WTC11 (cell line): ENCODE measurements at regions not wholly inside any gene's neighbourhood (a gene's known extent, or its start where the extent isn't known, plus 50 kb on each side); places are given as distances from the start of the nearest gene placed in this dataset.

ENCODE experiments used
- CBFB ChIP-seq: sonication (generic); formaldehyde crosslinking; IDR thresholded peaks from 2 replicates; pipeline ENCODE4 v1.8.1; 2022; ENCODE audit warnings: mild to moderate bottlenecking, low read depth, missing genetic modification reagents
- CTCF ChIP-seq: fragments of 200-600 bp; IDR thresholded peaks from 2 replicates; pipeline ENCODE4 v1.8.0; 2022; ENCODE audit warnings: antibody characterized with exemption
- FOXK1 ChIP-seq: sonication (generic); formaldehyde crosslinking; IDR thresholded peaks from 2 replicates; pipeline ENCODE4 v1.8.0; 2022; ENCODE audit warnings: mild to moderate bottlenecking, moderate library complexity, missing genetic modification reagents
- GABPB1 ChIP-seq: sonication (generic); formaldehyde crosslinking; IDR thresholded peaks from 2 replicates; pipeline ENCODE4 v1.8.1; 2023; ENCODE audit warnings: mild to moderate bottlenecking, missing genetic modification reagents
- NFE2L1 ChIP-seq: sonication (generic); formaldehyde crosslinking; IDR thresholded peaks from 2 replicates; pipeline ENCODE4 v1.8.1; 2023; ENCODE audit warnings: missing genetic modification reagents
- PRDM15 ChIP-seq: sonication (generic); formaldehyde crosslinking; IDR thresholded peaks from 2 replicates; pipeline ENCODE4 v1.8.0; 2022; ENCODE audit warnings: missing genetic modification reagents
- ZNF263 ChIP-seq: sonication (generic); formaldehyde crosslinking; IDR thresholded peaks from 2 replicates; pipeline ENCODE4 v1.8.1; 2022; ENCODE audit warnings: low read depth, mild to moderate bottlenecking, moderate library complexity, missing genetic modification reagents
- TF ChIP-seq, protein P1 (sequence below): fragments of 250-450 bp; sonication (Bioruptor Pico); IDR thresholded peaks from 2 replicates; pipeline ENCODE4 v1.8.0; 2021; ENCODE audit warnings: mild to moderate bottlenecking
- TF ChIP-seq, protein P2 (sequence below): sonication (generic); formaldehyde crosslinking; IDR thresholded peaks from 2 replicates; pipeline ENCODE4 v1.8.1; 2023; ENCODE audit warnings: mild to moderate bottlenecking, missing genetic modification reagents

DNA sequence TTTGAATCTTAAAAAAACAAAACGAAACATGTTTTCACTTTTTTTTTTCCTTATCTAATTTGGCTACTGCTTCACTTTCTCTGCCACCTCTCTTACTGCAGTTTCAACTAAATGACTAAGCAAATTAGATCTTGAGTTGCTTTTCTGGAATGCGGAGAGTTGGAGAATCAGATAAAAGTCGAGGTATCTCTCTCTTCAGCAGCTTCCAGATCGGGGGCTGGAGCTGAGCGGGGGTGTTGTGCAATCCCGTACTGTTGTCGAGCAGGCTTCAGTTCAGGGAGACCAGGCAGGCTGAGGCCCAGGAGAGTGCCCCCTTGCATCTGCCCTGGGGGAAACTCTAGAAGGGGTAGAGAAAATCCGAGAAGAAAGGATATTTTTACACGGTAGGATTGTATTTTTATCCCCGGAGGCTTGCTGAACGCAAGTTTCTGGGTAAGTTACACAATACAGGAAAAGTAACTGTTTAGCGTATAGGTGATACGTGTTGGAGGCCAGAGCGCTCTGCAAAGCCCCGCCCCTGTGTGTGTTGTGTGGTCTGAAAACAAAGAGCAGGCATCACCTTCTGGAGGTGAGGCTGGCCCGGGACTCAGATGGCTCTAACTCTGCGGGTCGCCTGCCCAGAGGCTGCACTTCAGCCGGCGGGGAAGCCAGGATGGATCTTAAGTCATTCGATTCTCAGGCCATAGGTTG lies 116.6 kb downstream of the KLF6 start:
- TF ChIP-seq CTCF (no peak), GABPB1 (CRISPR knock-in tag) (no peak), PRDM15 (CRISPR knock-in tag) (no peak), CBFB (CRISPR knock-in tag) (no peak), FOXK1 (CRISPR knock-in tag) (no peak), ZNF263 (CRISPR knock-in tag) (no peak), NFE2L1 (CRISPR knock-in tag) (no peak)
- TF ChIP-seq, protein P1, sequence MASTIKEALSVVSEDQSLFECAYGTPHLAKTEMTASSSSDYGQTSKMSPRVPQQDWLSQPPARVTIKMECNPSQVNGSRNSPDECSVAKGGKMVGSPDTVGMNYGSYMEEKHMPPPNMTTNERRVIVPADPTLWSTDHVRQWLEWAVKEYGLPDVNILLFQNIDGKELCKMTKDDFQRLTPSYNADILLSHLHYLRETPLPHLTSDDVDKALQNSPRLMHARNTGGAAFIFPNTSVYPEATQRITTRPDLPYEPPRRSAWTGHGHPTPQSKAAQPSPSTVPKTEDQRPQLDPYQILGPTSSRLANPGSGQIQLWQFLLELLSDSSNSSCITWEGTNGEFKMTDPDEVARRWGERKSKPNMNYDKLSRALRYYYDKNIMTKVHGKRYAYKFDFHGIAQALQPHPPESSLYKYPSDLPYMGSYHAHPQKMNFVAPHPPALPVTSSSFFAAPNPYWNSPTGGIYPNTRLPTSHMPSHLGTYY (CRISPR knock-in tag): no peak
- TF ChIP-seq, protein P2, sequence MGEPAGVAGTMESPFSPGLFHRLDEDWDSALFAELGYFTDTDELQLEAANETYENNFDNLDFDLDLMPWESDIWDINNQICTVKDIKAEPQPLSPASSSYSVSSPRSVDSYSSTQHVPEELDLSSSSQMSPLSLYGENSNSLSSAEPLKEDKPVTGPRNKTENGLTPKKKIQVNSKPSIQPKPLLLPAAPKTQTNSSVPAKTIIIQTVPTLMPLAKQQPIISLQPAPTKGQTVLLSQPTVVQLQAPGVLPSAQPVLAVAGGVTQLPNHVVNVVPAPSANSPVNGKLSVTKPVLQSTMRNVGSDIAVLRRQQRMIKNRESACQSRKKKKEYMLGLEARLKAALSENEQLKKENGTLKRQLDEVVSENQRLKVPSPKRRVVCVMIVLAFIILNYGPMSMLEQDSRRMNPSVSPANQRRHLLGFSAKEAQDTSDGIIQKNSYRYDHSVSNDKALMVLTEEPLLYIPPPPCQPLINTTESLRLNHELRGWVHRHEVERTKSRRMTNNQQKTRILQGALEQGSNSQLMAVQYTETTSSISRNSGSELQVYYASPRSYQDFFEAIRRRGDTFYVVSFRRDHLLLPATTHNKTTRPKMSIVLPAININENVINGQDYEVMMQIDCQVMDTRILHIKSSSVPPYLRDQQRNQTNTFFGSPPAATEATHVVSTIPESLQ (CRISPR knock-in tag): no peak
